CD4-positive, alpha-beta T cell (primary cell): ENCODE measurements at regions not wholly inside any gene's neighbourhood (a gene's known extent, or its start where the extent isn't known, plus 50 kb on each side); places are given as distances from the start of the nearest gene placed in this dataset.

Experiments used
- ATAC-seq: fragments of 200-7000 bp; cut with Tn5 transposase; one replicate; pipeline ENCODE4 v1.10.0; 2022; ENCODE audit warnings: mild to moderate bottlenecking; ENCODE audit not compliant: poor library complexity
- CTCF ChIA-PET: fragments of 350-600 bp; sonication (Branson Sonifier 250); formaldehyde crosslinking; loops from one replicate; lab custom pipeline; 2021; ENCODE audit warnings: antibody characterized with exemption, inconsistent platforms; lab: Charles Lee
- POLR2A ChIA-PET: fragments of 350-600 bp; sonication (Branson Sonifier 250); formaldehyde crosslinking; loops from one replicate; lab custom pipeline; 2021; ENCODE audit warnings: antibody characterized with exemption, inconsistent platforms; lab: Charles Lee
- DNase-seq, 14 experiments: peaks; one replicate each; pipeline ENCODE4 v3.0.0-alpha.2; 2013 to 2020; ENCODE audit warnings: mixed read lengths in 2 of 14
- H3K27ac ChIP-seq, 2 donors: one replicate each; pipeline versions ENCODE4 v1.5.1 to v1.7.0; 2013; ENCODE audit warnings: low read length in 2 of 2, low read depth in 1 of 2, mild to moderate bottlenecking in 1 of 2
- H3K27me3 ChIP-seq, 2 experiments: 1 replicate in 1 of 2; 2 replicates in 1 of 2; pipeline versions ENCODE4 v1.6.1 to v1.7.0; 2013; ENCODE audit warnings: low read length in 2 of 2, control low read depth in 1 of 2, mild to moderate bottlenecking in 1 of 2, moderate library complexity in 1 of 2; ENCODE audit not compliant: insufficient read depth in 2 of 2, control insufficient read depth in 1 of 2
- H3K36me3 ChIP-seq: one replicate; pipeline ENCODE4 v1.6.1; 2013; ENCODE audit warnings: low read length, control low read depth; ENCODE audit not compliant: insufficient read depth
- H3K4me1 ChIP-seq: one replicate; pipeline ENCODE4 v1.6.1; 2013; ENCODE audit warnings: low read length, control low read depth; ENCODE audit not compliant: insufficient read depth
- H3K4me3 ChIP-seq: one replicate; pipeline ENCODE4 v1.5.1; 2013; ENCODE audit warnings: mild to moderate bottlenecking, low read length, moderate library complexity
- H3K9me3 ChIP-seq, 2 experiments: 1 replicate in 1 of 2; 2 replicates in 1 of 2; pipeline versions ENCODE4 v1.6.1 to v1.7.0; 2013; ENCODE audit warnings: low read length in 2 of 2, mild to moderate bottlenecking in 2 of 2, control low read depth in 1 of 2, moderate library complexity in 1 of 2; ENCODE audit not compliant: control insufficient read depth in 1 of 2, insufficient read depth in 1 of 2
- H3K27ac Mint-ChIP-seq: one replicate; pipeline ENCODE4 v1.8.0; 2020; ENCODE audit warnings: mixed read lengths
- H3K27me3 Mint-ChIP-seq: one replicate; pipeline ENCODE4 v1.8.0; 2021; ENCODE audit warnings: mixed read lengths
- H3K36me3 Mint-ChIP-seq: one replicate; pipeline ENCODE4 v1.8.0; 2021; ENCODE audit warnings: low read depth, mixed read lengths
- H3K4me1 Mint-ChIP-seq: one replicate; pipeline ENCODE4 v1.8.0; 2021; ENCODE audit warnings: low read depth, mixed read lengths
- H3K4me3 Mint-ChIP-seq: one replicate; pipeline ENCODE4 v1.8.0; 2020; ENCODE audit warnings: mild to moderate bottlenecking, mixed read lengths
- H3K9me3 Mint-ChIP-seq: one replicate; pipeline ENCODE4 v1.8.0; 2020; ENCODE audit warnings: mixed read lengths
- CTCF ChIP-seq: fragments of 200-600 bp; IDR thresholded peaks from one replicate; pipeline ENCODE4 v1.8.0; 2022; ENCODE audit warnings: antibody characterized with exemption, mild to moderate bottlenecking
- intact Hi-C, 2 experiments: fragments of 100-400 bp; cut with DNase I in 1 of 2; cut with micrococcal nuclease in 1 of 2; formaldehyde crosslinking; loops; one replicate each; pipeline versions ENCODE4 v1.15.1 to v1.9.0; 2023 to 2025; cut with DNase I, micrococcal nuclease

- Histone ChIP-seq H3K36me3 (no peaks in the 10 kb centered on the region), H3K27ac (no peak overlapping the region), H3K27me3 (peaks cover 3 to 4% of the 10 kb centered on the region in 2 experiments), H3K4me1 (no peaks in the 10 kb centered on the region), H3K4me3 (no peak overlapping the region), H3K9me3 (peaks cover 0 to 7% of the 10 kb centered on the region in 2 experiments)
- Mint-ChIP-seq H3K4me3 (no peak overlapping the region), H3K9me3 (no peaks in the 10 kb centered on the region), H3K27me3 (peaks cover 17% of the 10 kb centered on the region), H3K4me1 (no peaks in the 10 kb centered on the region), H3K27ac (no peak overlapping the region), H3K36me3 (no peaks in the 10 kb centered on the region)
- no peak for TF ChIP-seq CTCF
- ChIA-PET CTCF (no interaction called here), POLR2A (no interaction called here)
- ATAC-seq = no peak
- peak in 2 of 14 experiments; percentile 17 to 22 for DNase-seq
- intact Hi-C loops = no loop called here
Measured at GRCh38 chr12:111186347-111186746, 182.5 kb downstream of the PHETA1 start.

- peaks cover 22% of the 10 kb centered on the region for H3K27me3 Mint-ChIP-seq
- peaks cover 0 to 6% of the 10 kb centered on the region in 2 experiments for H3K9me3 ChIP-seq
Measured at GRCh38 chr12:111185889-111186227, 183.0 kb downstream of the PHETA1 start.

GRCh38 chr12:111185206-111185888 is 183.5 kb downstream of the PHETA1 start:
- no peaks in the 10 kb centered on the region for H3K36me3 Mint-ChIP-seq
- Histone ChIP-seq H3K4me1 (no peaks in the 10 kb centered on the region), H3K36me3 (no peaks in the 10 kb centered on the region), H3K4me3 (no peak overlapping the region), H3K27ac (no peak overlapping the region), H3K9me3 (peaks cover 0 to 3% of the 10 kb centered on the region in 2 experiments), H3K27me3 (peaks cover 10 to 11% of the 10 kb centered on the region in 2 experiments)
- H3K4me3 Mint-ChIP-seq = no peak overlapping the region
- POLR2A ChIA-PET = no interaction called here
- no peak for ATAC-seq
- CTCF ChIA-PET = no interaction called here
- no peaks in the 10 kb centered on the region for H3K9me3 Mint-ChIP-seq
- peaks cover 25% of the 10 kb centered on the region for H3K27me3 Mint-ChIP-seq
- no peak for TF ChIP-seq CTCF
- DNase-seq = no peak
- intact Hi-C loops = no loop called here
- no peak overlapping the region for H3K27ac Mint-ChIP-seq
- H3K4me1 Mint-ChIP-seq = no peaks in the 10 kb centered on the region

More at GRCh38 chr12:111185889-111186227, 183.0 kb downstream of the PHETA1 start:
- no peak for TF ChIP-seq CTCF
- H3K9me3 Mint-ChIP-seq = no peaks in the 10 kb centered on the region
- Histone ChIP-seq H3K4me1 (no peaks in the 10 kb centered on the region), H3K4me3 (no peak overlapping the region), H3K36me3 (no peaks in the 10 kb centered on the region), H3K27me3 (peaks cover 6 to 7% of the 10 kb centered on the region in 2 experiments), H3K27ac (no peak overlapping the region)
- H3K27ac Mint-ChIP-seq = no peak overlapping the region
- ATAC-seq (no peak), DNase-seq (no peak)
- no peaks in the 10 kb centered on the region for H3K4me1 Mint-ChIP-seq
- no peak overlapping the region for H3K4me3 Mint-ChIP-seq
- intact Hi-C loops = no loop called here
- ChIA-PET POLR2A (no interaction called here), CTCF (no interaction called here)
- no peaks in the 10 kb centered on the region for H3K36me3 Mint-ChIP-seq
